HPDE6-E6E7 (cell line): ENCODE measurements at regions not wholly inside any gene's neighbourhood (a gene's known extent, or its start where the extent isn't known, plus 50 kb on each side); places are given as distances from the start of the nearest gene placed in this dataset.
"Not testable (repeated sequence)": the region's sequence is repeated elsewhere in the genome, so short reads cannot be mapped to it uniquely, and the experiment has no call there.

Experiments used
- DNase-seq: peaks from one replicate; pipeline ENCODE4 v3.0.0; 2011; ENCODE audit warnings: missing footprints; ENCODE audit errors: extremely low spot score

DNA sequence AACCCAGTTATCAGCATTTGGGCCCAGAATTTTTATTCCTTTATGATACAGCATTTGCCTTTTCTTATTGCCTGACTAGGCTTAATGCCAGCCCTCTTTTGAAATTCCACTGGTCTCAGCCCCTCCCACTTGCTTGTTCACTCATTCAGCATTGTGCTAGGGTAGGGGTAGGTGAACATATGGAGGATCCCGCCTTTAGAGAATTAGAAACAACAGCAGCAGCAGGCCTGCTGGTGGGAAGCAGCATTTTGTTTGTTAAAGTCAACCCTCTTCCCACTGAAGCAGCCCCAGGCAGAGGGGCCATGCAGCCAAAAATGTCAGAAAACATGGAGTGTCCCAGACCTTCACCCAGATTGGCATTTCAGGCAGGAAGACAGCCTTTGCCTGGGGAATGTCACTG lies 1355.2 kb downstream of the CDH8 start:
- DNase-seq: no peak

DNA sequence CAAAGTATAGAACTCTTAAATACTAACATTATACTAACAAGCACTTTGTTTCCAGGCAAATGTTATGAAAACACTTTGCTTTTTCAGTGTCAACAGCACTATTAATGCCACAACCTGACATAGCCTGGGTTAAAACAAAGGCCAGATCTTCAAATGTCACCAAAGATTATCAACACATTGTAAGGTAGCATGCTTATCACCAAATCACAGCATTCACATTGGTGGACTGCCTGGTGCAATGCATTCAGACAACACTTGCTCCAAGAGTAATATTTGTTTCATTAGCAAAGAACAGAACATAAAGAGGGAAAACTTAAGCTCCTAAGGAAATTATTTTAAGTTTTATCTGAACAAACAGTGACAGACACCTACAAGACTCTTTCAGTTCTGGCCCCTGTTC lies 1361.2 kb downstream of the CDH8 start:
- DNase-seq: no peak

DNA sequence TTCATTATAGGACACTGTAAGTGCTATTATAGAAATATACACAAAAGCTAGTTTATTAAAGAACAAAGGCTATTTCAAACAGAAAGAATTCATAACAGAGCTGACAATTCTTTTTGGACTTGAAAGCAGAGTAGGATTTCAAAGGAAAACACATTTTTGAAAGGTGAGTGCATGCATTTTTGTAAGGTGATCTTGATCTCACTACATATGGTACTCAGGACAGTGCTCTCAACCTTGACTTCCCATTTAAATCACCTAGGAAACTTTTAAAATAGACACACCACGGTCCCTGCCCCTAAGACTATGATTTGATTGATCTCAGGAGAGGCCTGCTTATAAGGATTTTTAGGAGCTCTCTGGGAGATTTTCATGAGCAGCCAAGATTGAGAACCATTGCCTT lies 1362.0 kb downstream of the CDH8 start:
- no peak for DNase-seq

DNA sequence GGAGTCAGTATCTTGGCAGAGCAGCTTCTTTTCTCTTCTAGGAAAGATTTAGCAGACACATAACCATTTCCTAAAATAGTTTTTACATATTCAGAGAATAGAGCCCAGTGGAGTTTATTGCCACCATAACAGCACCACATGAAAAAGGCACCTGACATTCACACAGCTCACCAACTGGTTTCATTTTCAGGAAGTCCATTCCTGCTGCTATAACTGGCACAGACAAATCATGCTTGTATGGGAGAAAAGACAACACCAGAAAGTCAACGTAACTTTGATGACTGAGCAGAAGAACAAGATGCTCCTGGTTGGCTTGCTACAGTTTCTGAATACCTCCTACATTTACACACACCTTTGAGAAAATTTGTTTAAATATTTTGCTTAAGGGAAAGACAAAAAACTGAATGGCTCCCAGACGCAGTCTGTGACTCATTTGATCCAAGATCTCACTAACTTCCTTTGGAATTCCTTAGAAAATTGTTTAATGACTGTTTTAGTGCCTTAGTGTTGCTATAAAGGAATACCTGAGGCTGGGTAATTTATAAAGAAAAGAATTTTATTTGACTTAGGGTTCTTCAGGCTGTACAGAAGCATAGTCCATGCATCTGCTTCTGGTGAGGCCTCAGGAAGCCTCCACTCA lies 1380.6 kb downstream of the CDH8 start:
- no peak for DNase-seq

DNA sequence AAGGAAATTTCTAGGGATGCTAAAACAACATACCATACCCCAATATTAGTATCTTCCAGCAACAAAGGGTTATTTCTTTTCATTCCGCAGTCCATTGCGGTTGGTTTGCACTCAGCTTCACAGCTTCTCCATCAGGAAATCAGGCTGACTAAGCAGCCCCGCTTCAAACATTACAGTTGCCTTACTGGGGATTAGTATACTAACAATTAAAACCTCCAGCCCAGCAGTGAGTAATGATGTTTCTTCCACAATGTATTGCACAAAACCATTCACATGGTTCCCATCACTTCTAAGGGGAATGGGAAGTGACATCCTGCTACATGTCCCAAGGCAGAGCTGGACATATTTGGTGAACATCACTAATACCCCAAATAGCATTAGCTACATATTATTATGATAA lies 1384.9 kb downstream of the CDH8 start:
- DNase-seq: peak; percentile 20

DNA sequence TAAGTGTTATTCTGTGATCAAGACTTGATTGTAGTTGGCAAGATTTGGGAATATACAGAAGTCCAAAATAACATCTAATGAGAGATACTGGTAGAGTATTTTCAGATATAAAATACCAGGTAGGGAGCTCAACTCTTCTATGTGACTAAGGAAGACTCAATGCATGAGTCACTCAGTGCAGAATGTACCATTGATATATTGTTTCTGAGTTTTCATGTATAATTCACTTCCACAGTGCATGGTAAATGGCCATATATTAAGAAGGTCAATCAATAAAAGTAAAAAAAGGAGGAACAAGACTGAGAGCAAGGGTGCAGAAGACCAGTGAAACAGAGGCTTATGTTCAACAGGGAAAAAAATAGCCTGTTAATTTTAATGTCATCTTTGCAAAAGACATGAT lies 1387.9 kb downstream of the CDH8 start:
- DNase-seq: peak; percentile 40

DNA sequence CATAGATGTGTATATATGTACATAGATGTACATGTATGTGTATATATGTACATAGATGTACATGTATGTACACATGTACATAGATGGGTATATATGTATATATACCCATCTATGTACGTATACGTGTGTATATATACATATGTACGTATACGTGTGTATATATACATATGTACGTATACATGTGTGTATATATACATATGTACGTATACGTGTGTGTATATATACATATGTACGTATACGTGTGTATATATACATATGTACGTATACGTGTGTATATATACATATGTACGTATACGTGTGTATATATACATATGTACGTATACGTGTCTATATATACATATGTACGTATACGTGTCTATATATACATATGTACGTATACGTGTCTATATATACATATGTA lies 1388.8 kb downstream of the CDH8 start:
- DNase-seq: not testable (repeated sequence)

DNA sequence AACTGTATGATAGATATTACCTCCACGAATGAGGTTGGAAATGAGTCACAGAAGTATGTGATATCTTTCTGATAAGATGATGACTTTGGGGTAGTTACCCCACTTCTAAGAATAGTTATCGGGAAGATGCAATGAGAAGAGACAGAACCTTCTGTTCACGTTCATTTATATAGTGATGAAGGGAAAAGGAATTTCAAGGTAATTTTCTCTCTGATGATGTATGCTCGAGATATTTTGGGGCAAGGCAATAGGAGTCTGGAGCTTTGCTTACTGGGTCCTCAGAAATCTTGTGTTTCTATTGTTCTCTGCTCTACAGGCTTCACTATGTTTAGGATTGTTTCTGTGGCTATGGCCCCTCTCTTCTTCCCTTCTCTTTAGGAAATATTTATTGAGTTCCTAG lies 1389.6 kb downstream of the CDH8 start:
- no peak for DNase-seq

DNA sequence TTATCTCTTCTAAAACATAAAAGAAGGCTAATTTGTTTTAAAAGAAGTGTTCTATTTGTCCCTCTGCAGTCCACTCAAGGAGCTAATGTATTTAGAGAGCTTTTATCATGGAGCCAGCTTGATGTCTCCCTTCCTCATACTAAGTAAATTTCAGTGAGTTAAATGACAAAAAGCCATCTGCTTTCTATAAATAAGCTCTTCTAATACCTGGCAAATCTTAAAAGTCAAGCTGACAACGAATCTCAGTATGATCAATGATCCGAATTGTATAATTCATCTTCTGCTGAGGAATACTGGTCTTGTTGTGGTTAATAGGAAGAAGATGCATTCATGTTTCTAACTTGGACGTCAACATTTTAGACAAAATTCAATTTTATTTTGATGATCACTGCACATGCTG lies 1390.7 kb downstream of the CDH8 start:
- no peak for DNase-seq

DNA sequence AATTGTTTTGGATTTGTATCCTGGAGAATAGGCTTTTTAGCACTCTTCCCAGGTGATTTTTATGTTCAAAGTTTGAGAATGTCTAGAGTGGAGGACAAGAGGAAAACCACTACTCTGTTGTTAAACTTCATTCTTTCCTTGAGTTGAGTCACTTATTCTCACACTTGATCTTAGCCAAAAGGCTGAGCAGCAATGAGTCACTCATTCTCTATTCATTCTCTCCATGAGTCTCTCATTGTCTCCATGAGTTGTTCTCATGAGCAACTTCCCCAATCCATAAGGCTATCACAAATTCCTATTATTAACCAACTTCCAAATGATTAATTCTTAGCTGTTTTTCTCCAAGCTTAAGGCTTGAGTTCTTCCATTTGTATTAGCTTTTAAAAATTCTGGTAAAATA lies 1393.3 kb downstream of the CDH8 start:
- DNase-seq: peak; percentile 66

DNA sequence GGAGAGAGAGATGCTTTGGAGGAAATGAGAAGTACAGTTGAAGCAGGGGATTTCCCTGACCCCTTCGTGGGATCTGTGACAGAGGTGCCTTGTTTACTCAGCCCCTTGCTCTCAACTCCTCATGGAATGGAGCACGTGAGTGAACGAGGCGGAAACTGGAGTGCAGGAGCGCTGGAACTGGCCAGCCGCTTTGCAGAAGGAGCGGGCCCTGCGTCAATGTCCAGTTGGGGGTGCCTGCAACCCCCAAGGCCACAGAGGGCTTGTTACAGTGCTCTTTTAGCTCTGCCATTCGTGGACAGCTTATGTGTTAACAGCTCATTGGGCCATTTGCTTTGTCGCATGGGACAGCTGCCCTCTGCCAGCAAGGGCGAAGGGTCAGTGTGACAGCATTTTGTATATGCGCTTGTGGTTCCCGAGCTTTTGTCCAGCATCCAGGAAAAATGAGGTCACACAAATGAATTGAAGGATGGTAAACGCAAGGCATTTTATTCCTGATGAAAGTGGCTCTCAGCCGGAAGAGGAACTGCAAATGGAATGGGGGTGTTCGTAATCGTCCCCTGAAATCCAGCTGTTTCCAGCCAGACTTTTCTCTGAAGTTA lies 1395.1 kb downstream of the CDH8 start:
- no peak for DNase-seq

DNA sequence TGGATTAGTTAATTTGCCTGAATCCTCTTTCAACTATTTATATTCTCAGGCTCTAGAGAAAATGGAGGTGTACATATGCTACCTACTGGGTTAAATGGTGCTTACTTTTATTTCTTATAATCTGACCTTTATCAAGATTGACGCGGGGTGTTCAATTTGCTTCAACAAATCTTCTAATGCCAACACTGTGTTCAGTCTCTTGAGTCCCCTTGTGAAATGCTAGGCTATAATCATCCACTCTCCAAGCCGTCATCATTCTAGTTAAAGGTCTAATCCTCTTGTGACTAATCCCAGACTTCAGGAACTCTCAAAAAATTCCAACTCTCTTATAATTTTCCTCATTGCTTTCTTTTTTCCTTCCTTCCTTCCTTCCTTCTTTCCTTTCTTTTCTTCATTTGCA lies 1396.2 kb downstream of the CDH8 start:
- DNase-seq: no peak

DNA sequence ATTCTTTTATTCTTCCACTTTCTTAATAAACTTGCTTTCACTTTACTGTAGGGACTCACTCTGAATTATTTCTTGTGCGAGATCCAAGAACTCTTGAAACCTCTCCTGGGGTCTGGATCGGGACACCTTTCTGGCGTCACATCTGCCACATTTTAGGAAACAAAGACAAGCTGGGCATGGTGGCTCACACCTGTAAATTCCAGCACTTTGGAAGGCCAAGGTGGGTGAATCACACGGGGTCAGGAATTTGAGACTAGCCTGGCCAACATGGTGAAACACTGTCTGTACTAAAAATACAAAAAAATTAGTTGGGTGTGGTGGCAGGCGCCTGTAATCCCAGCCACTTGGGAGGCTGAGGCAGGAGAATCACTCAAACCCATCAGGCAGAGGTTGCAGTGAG lies 1399.6 kb downstream of the CDH8 start:
- not testable (repeated sequence) for DNase-seq

DNA sequence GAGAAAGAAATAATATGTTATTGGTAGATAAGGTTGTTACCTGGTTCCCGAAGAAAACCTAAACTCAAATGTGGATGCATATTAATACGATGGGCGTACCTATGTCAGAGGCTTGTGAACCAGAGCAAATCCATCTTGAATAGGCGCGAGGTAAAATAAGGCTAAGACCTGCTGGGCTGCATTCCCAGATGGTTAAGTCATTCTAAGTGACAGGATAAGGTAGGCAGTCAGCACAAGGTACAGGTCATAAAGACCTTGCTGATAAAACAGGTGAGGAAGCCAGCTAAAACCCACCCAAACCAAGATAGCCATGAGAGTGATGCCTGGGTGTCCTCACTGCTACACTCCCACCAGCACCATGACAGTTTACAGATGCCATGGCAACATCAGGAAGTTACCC lies 1400.1 kb downstream of the CDH8 start:
- peak; percentile 3 for DNase-seq

DNA sequence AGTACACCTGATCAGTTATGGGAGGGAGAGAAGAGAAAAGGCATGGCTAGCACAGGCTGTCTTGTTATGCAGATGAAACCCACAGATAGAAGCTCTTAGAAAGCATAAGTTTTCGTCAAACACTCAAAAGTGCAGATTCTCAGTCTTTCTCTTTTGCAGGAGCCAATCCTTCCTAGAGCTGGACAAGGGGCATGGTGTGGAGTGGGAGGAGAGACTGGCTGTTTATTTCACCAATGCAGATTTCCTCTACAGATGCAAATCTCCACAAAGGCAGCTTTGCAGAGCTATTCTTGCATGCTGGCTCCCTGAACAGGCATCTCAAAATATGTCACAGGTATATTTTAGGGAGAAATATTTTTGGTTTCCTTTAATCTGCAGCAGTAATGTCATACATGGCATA lies 1400.7 kb downstream of the CDH8 start:
- DNase-seq: no peak

DNA sequence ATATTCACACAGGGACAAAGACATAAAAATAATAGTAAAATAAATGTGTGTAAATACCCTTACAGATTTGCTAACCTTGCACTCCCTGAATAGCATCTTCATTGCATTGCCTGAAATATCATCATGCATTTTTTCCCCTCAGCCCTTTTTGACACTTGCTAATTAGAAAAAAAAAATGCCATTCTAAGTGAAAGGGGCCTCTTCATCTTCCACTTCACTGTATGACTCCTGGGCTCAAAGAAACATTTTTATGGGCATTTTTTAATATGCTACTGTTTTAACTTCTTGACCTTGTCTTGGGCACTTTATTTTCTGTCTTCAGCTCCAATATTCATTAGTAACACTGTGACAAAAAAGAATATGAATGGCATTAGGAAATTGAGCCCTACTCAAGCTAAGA lies 1424.4 kb downstream of the CDH8 start:
- no peak for DNase-seq

DNA sequence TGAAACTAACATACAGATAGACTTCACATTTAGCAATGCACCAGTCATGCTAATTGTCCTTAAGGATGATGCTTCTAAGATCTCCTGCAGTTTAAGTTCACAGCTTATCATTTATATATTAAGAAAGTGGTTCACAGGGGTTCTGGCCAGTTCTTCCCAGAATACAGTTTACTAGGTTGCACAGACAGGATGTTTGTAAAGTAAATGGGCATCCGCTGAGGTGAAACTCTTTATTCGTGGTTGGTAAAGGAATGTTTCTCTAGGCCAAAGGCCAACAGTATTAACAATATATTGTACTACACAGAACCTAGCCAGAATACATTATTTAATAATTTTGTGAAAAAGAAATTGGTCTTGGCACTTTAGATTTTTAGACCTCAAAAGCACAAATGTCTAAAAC lies 1427.3 kb downstream of the CDH8 start:
- no peak for DNase-seq

DNA sequence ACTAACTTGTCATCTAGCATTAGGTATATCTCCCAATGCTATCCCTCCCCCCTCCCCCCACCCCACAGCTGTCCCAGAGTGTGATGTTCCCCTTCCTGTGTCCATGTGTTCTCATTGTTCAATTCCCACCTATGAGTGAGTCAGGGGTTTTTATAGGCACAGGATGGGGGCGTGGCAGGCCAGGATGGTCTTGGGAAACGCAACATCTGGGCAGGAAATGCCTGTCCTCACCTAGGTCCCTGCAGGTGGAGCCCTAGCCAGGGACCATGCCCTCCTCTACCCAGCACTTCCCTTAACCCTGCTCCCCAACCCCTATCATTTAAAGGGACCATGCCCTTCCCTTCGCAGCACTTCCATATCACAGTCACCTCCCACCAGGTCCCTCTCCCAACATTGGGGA lies 1430.6 kb downstream of the CDH8 start:
- DNase-seq: not testable (repeated sequence)

DNA sequence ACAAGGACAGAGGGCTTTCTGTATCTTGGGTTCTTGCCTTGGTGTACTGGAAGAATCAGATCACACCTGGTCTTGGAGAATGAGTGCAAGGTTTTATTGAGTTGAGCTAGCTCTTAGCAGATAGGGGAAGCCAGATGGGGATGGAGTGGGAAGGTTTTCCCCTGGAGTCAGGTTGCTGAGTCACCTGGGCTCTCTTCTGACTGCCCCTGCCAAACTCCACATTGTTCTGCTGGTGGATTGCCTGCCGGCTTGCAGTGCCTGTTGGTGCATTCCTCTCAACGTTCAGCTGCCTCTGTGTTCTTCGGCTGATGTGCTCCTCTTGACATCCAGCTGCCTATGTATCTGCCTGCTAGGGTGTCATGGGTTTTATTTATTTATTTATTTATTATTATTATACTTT lies 1431.1 kb downstream of the CDH8 start:
- no peak for DNase-seq

DNA sequence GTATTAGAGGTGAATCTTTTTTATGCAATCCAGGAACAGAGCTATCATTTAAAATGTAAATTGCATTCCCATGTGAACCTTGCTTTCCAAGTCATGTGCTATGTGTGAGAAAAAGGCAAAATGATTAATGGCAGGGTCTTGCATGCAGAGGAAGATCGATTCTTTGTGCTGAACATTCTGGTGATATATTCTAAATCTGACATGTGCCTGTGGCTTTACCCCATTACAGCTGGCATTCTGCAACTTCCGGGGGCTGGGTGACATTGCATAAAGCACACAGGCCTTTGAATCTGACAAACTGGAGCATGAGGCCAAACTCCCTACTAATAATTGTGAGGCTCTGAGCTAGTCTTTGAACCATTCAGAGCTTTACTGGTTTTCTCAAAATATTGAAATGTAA lies 1449.7 kb downstream of the CDH8 start:
- DNase-seq: no peak

DNA sequence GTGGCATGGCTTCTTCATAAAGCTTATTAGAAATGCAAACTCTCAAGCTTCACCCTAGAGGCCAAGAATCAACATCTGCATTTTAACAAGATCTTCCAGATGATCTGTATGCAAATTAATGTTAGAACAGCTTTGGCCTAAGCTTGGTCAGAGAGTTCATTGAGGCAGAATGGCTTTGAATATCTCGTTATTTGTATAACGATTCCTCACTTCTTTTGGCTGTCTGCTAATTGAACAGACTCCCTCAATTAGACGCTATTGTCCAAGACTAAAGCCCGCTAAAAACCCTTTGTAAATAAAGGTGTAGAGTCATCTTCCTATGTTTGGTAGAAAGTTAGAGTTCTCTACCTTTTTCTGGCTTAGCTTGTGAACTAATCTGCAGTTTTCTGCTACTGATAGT lies 1453.7 kb downstream of the CDH8 start:
- no peak for DNase-seq

DNA sequence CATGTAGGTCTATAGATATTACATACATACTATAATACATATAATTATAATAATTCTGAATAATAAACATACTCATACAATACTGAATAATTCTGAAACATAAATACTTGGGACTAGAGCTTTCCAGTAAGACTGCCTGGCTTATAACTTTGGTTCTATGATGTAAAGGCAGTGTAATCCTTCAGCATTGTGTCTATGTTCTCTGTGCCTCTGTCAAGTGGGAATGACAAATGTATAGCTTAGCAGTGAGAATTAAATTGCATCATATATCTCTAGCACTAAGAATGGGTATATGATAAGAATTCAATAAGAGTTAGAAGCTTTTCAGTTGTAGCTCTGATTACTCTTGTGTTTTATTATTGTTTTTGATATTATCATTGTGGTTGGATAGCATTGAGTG lies 1469.3 kb downstream of the CDH8 start:
- DNase-seq: no peak

DNA sequence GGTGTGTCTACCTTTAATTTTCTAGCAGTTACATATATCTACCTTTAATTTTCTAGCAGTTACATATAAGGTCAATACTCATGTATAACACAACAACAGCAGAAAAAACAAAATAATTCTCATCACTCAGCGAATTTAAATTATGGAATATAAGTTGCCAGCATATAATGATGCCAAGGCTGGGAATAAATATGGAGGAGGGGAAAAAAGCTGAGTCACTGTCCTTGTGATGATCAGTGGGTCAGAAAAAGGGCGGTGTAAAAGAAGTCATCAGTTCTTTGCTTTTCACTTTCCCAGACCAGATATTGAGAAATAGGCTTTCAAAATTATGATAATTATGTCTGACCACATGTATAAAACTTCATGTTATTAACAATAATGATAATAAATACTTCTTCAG lies 1471.7 kb downstream of the CDH8 start:
- no peak for DNase-seq

DNA sequence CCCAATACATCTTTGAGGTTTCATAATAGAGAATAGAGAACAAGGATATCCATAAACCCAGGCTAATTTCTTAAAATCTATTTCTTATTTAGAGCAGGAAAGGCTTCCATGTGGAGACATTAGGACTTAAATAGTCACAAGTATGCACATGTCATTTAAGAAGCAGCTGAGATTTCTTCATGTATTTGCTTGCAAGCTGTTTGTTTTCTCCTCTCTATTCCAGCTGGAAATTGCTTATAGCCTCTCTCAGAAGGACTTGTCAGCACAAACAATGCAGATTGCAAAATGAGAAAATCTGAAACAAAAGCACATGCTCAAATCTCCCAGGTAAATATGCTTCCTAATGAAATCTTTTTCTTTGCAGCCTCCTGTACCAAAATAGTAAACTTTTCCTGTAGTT lies 1473.1 kb downstream of the CDH8 start:
- no peak for DNase-seq
